ENCODE measurements at regions not wholly inside any gene's neighbourhood (a gene's known extent, or its start where the extent isn't known, plus 50 kb on each side); places are given as distances from the start of the nearest gene placed in this dataset.

GRCh38 chr19:28697308-28697707 lies 515.6 kb downstream of the UQCRFS1 start:
- TF ChIP-seq CTCF (IDR thresholded peaks at IDR 0.05; ENCODE audit: extremely low read depth in 1 of 2, insufficient read depth in 1 of 2, low read depth in 1 of 2, low read length in 2 of 2), result no peak
- no peak for TF ChIP-seq MAX (IDR thresholded peaks at IDR 0.05; ENCODE audit: insufficient read depth, insufficient read length)
- no peak for TF ChIP-seq EZH2 (IDR thresholded peaks at IDR 0.05; ENCODE audit: borderline replicate concordance, low read depth, low read length, severe bottlenecking)
- TF ChIP-seq POLR2A (IDR thresholded peaks at IDR 0.05; ENCODE audit: low read depth, low read length), result no peak
- no peak for TF ChIP-seq MYC (IDR thresholded peaks at IDR 0.05; ENCODE audit: low read depth, low read length)

All from endothelial cell of umbilical vein (primary cell).